OCI-LY7 (cell line): ENCODE measurements at regions not wholly inside any gene's neighbourhood (a gene's known extent, or its start where the extent isn't known, plus 50 kb on each side); places are given as distances from the start of the nearest gene placed in this dataset.

Experiments
- CTCF ChIP-seq: fragments of 200-600 bp; sonication (generic); conservative IDR thresholded peaks from 2 replicates; pipeline ENCODE4 v1.5.1; 2014; ENCODE audit warnings: mild to moderate bottlenecking, antibody characterized with exemption, low read length, moderate library complexity, mixed read lengths
- EZH2phosphoT487 ChIP-seq: fragments of 200-600 bp; sonication (generic); IDR thresholded peaks from 2 replicates; pipeline ENCODE4 v1.6.1; 2018; ENCODE audit warnings: low read depth, borderline replicate concordance, mild to moderate bottlenecking, mixed run types, antibody characterized with exemption, low read length, moderate library complexity, mixed read lengths

DNA sequence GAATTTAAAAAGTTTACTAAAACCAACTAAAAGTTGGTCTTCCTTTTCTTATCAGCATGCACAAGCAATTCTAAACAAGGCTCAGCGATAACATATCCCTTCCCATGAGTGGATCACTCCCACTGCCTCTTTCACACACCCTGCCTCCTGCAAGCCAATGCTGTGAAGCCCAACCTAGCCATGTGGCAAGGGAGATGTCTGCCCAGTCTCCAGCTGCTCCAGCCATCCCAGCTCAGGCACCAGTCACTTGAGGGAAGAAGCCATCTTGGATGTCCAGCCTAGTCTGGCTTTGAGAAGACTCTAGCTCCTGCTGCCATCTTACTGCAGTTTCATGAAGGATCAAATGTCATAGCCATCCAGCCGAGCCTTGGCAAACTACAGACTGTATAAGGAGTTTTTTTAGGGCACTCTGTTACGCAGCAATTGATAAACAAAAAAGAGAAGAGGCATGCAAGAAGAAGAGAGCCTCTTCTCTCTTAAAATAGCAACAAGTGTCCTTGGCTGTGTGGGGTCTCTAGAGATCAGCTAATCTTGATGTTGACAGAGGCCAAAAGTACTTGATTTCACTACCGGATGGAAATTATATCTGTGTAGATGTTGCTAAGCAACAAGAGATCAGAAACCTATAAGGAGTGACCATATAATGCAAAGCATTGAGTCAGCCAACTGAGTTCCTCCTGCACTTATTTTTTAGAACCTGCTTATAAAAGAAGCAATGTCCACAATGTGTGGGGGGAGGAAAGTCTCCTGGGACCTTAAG lies 108.9 kb downstream of the PTCSC3 start:
- no peak for TF ChIP-seq CTCF
- no peak for TF ChIP-seq EZH2phosphoT487
